ENCODE measurements at regions not wholly inside any gene's neighbourhood (a gene's known extent, or its start where the extent isn't known, plus 50 kb on each side); places are given as distances from the start of the nearest gene placed in this dataset.
"Not testable (repeated sequence)": the region's sequence is repeated elsewhere in the genome, so short reads cannot be mapped to it uniquely, and the experiment has no call there.

DNA sequence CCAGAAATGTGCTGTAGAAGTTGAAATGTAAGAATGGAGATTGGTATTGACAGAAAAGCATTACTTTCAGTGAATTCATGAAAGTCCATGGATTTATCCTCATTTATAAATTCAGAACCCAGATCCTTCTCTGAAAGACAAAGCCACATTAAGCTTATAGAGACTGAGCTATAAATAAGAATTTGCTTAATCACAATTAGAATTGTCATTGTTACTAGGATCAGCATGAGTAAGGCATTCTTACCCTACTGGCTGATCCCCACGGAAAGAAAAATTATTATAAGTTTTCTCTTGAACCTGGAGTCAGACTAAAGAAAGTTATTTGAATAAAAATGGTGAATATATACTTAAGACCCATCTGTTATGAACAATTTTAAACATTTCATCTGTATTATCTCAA is 199.2 kb upstream of the DTNA start:
- FAIRE-seq: no peak
- no peak for DNase-seq (ENCODE audit: insufficient read length, low spot score)
- TF ChIP-seq POU2F2 (IDR thresholded peaks at IDR 0.05; ENCODE audit: low read depth, low read length) (no peak), POLR2A (IDR thresholded peaks at IDR 0.05; ENCODE audit: low read depth, low read length) (no peak), TAF1 (IDR thresholded peaks at IDR 0.05; ENCODE audit: low read depth, low read length) (no peak), PAX5 (IDR thresholded peaks at IDR 0.05; ENCODE audit: insufficient read depth, low read length, severe bottlenecking) (no peak), SPI1 (IDR thresholded peaks at IDR 0.05; ENCODE audit: low read depth, low read length) (no peak)

DNA sequence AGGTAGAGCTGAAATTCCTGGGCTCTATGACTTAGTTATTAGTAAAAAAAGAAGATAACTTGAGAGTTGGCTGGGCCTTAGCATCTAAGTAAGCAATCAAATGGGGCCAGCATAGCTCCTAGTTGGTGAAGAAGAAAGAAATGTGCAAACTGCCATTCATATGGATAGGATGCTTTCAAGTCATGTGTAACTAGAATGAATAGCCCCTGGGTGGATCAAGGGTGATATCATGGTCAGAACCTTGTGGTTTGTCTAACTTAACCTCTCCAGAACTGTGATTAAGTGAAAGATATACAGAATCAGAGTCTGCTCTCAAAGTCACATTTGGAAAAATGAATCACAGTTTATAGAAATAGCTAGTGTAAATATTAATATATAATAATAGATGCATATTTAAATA is 198.7 kb upstream of the DTNA start:
- FAIRE-seq (no peak), DNase-seq (ENCODE audit: insufficient read length, low spot score) (no peak)
- no peak for TF ChIP-seq POLR2A (IDR thresholded peaks at IDR 0.05; ENCODE audit: low read depth, low read length)
- TF ChIP-seq POLR2AphosphoS5 (IDR thresholded peaks at IDR 0.05; ENCODE audit: low read depth, low read length): no peak
- no peak for TF ChIP-seq SPI1 (IDR thresholded peaks at IDR 0.05; ENCODE audit: low read depth, low read length)
- TF ChIP-seq POU2F2 (IDR thresholded peaks at IDR 0.05; ENCODE audit: low read depth, low read length): no peak
- TF ChIP-seq PAX5 (IDR thresholded peaks at IDR 0.05; ENCODE audit: insufficient read depth, low read length, severe bottlenecking): no peak
- no peak for TF ChIP-seq TAF1 (IDR thresholded peaks at IDR 0.05; ENCODE audit: low read depth, low read length)

DNA sequence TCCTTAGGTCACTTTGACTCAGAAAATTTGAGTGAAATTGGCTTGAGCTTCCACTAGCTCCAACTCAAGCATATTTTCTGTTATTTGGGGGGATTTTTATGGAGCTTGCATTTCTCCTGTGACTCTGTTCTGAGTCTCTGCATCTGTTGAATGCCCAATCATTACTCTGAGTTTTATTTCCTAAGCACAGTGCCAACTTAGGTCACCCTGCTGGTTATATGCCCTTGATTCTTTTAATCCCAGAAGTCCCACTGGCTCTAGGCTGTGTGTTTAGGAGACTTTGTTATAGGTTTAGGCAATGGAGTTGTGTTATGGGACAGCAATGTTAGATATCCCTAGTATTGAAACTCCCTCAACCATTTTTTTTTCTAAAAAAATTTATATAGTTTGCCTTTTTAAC is 198.2 kb upstream of the DTNA start:
- no peak for DNase-seq (ENCODE audit: insufficient read length, low spot score)
- no peak for FAIRE-seq

DNA sequence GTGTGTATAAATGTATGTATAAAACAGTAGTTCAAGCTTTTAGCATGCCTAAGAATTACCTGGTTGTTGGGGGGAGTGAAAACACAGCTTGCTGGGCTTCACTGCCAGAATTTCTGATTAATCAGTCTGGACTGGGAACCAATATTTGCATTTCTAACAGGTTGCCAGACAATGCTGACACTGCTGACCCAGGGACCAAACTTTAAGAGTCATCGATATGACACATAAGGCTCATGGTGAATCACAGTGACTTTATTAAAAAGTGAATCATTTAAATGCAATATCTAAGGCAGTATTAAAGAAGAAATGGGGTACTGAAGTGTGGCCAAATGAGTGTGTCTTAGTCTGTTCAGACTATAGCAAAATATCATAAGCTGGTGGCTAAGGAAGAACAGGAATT is 195.9 kb upstream of the DTNA start:
- FAIRE-seq (no peak), DNase-seq (ENCODE audit: insufficient read length, low spot score) (no peak)
- TF ChIP-seq TAF1 (IDR thresholded peaks at IDR 0.05; ENCODE audit: low read depth, low read length) (no peak), POLR2AphosphoS5 (IDR thresholded peaks at IDR 0.05; ENCODE audit: low read depth, low read length) (no peak), POU2F2 (IDR thresholded peaks at IDR 0.05; ENCODE audit: low read depth, low read length) (no peak), SPI1 (IDR thresholded peaks at IDR 0.05; ENCODE audit: low read depth, low read length) (no peak), POLR2A (IDR thresholded peaks at IDR 0.05; ENCODE audit: low read depth, low read length) (no peak), PAX5 (IDR thresholded peaks at IDR 0.05; ENCODE audit: insufficient read depth, low read length, severe bottlenecking) (no peak)

More for the DNA sequence above, 198.2 kb upstream of the DTNA start:
- TF ChIP-seq PAX5 (IDR thresholded peaks at IDR 0.05; ENCODE audit: insufficient read depth, low read length, severe bottlenecking) (no peak), POLR2A (IDR thresholded peaks at IDR 0.05; ENCODE audit: low read depth, low read length) (no peak), POU2F2 (IDR thresholded peaks at IDR 0.05; ENCODE audit: low read depth, low read length) (no peak), TAF1 (IDR thresholded peaks at IDR 0.05; ENCODE audit: low read depth, low read length) (no peak), POLR2AphosphoS5 (IDR thresholded peaks at IDR 0.05; ENCODE audit: low read depth, low read length) (no peak), SPI1 (IDR thresholded peaks at IDR 0.05; ENCODE audit: low read depth, low read length) (no peak)

DNA sequence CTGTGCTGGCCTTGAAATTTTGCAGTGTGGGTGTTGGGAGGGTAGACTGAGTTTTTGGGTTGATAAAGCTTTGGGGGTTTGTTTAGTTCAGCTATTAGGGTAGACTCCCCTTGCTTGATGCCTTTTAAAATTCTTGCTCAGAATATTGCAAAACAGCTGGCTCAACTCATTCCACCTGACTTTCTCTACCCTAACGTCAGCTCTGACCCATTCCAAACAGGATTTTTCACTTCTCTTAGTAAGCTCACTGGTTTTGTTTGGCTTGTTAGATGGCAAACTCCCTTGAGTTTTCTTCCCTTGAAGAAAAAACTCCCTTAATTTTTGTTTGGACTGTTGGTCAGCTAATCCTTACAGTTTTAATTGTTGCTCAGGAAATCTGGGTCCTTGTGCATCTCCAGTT is 195.1 kb upstream of the DTNA start:
- FAIRE-seq (no peak), DNase-seq (ENCODE audit: insufficient read length, low spot score) (no peak)
- TF ChIP-seq POLR2A (IDR thresholded peaks at IDR 0.05; ENCODE audit: low read depth, low read length) (no peak), POLR2AphosphoS5 (IDR thresholded peaks at IDR 0.05; ENCODE audit: low read depth, low read length) (no peak), TAF1 (IDR thresholded peaks at IDR 0.05; ENCODE audit: low read depth, low read length) (no peak)

DNA sequence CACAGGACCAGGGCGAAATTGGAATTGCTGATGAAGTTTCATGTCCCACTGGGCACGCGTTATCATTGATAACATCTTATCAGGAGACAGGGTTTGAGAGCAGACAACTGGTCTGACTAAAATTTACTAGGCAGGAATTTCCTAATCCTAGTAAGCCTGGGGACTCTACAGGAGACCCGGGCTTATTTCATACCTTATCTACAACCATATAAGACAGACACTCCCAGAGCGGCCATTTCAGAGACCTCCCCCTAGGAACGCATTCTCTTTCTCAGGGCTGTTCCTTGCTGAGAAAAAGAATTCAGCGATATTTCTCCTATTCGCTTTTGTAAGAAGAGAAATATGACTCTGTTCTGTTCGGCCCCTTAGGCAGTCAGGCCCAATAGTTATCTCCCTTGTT is 193.7 kb upstream of the DTNA start:
- not testable (repeated sequence) for DNase-seq (ENCODE audit: insufficient read length, low spot score); FAIRE-seq

DNA sequence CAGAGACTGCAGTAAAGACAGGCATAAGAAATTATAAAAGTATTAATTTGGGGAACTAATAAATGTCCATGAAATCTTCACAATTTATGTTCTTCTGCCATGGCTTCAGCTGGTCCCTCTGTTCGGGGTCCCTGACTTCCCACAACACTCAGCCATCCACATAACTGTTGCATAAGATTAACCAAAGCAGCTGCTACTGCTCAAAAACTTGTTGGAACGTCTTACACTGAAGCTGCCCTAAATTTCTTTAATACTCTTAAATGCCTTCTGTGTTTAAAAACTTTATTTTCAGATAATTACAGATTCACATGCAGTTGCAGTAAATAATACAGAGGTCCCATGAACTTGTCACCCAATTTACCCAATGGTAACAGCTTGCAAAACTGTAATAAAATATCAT is 193.1 kb upstream of the DTNA start:
- DNase-seq (ENCODE audit: insufficient read length, low spot score); FAIRE-seq: not testable (repeated sequence)

DNA sequence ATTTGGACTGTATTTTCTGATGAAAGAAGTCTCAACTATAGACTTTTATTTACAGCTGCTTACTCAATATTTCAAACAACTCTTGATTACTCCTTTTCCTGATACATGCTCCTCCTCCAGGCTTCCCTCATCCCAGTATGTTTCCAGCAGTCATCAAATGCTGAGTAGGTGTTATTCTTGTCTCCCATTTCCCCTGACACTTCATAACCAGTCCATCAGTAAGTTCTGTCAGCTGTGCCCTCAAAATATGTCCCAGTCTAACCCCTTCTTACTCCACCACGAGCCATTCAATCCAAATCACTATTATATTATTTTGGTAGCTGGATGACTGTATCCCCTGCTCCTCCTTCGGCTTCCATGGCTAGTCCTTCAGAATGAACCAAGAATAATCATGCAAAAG is 189.1 kb upstream of the DTNA start:
- DNase-seq (ENCODE audit: insufficient read length, low spot score): no peak
- TF ChIP-seq POU2F2 (IDR thresholded peaks at IDR 0.05; ENCODE audit: low read depth, low read length) (no peak), POLR2AphosphoS5 (IDR thresholded peaks at IDR 0.05; ENCODE audit: low read depth, low read length) (no peak), POLR2A (IDR thresholded peaks at IDR 0.05; ENCODE audit: low read depth, low read length) (no peak), TAF1 (IDR thresholded peaks at IDR 0.05; ENCODE audit: low read depth, low read length) (no peak), PAX5 (IDR thresholded peaks at IDR 0.05; ENCODE audit: insufficient read depth, low read length, severe bottlenecking) (no peak), SPI1 (IDR thresholded peaks at IDR 0.05; ENCODE audit: low read depth, low read length) (no peak)
- no peak for FAIRE-seq

DNA sequence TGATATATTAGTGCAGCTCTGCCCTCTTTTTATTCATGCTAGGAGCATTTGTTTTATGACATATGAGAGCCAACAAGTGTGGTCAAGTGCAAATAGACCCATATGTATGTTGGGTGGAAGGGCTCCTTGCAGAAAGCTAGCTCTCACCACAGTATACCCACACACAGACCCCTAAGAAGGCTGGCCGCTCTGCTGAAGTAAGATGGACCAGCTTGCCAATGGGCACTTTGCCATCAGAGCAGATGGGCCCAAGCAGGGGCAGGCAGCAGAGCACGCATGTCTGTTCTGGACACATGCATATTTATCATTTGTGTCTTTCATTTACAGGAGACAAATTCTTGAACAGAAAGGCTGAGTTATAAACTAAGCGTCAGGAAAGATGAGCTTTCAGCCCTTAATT is 187.5 kb upstream of the DTNA start:
- FAIRE-seq (no peak), DNase-seq (ENCODE audit: insufficient read length, low spot score) (no peak)
- TF ChIP-seq TAF1 (IDR thresholded peaks at IDR 0.05; ENCODE audit: low read depth, low read length) (no peak), SPI1 (IDR thresholded peaks at IDR 0.05; ENCODE audit: low read depth, low read length) (no peak), POU2F2 (IDR thresholded peaks at IDR 0.05; ENCODE audit: low read depth, low read length) (no peak), POLR2AphosphoS5 (IDR thresholded peaks at IDR 0.05; ENCODE audit: low read depth, low read length) (no peak)

DNA sequence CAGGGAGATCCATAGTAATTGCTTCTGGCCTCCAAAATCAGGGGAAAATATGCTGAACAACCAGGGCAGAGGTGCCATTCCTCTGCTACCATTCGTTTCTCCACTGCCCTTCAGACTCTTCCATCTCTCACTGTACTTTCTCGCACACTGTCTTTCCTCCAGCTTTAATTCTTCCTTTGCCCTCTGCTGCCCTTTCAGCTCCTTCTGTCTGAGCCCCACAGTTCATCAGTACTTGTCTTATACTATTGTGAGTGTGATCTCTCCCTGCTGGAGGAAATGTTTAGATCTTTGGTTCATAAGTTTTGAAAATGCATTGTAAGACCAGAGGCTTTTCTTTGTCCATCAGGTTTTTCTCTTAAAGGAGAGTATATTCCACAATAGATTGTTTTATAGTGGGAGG is 184.9 kb upstream of the DTNA start:
- TF ChIP-seq POLR2A (IDR thresholded peaks at IDR 0.05; ENCODE audit: low read depth, low read length) (no peak), POLR2AphosphoS5 (IDR thresholded peaks at IDR 0.05; ENCODE audit: low read depth, low read length) (no peak), POU2F2 (IDR thresholded peaks at IDR 0.05; ENCODE audit: low read depth, low read length) (no peak), SPI1 (IDR thresholded peaks at IDR 0.05; ENCODE audit: low read depth, low read length) (no peak), TAF1 (IDR thresholded peaks at IDR 0.05; ENCODE audit: low read depth, low read length) (no peak), PAX5 (IDR thresholded peaks at IDR 0.05; ENCODE audit: insufficient read depth, low read length, severe bottlenecking) (no peak)
- FAIRE-seq (no peak), DNase-seq (ENCODE audit: insufficient read length, low spot score) (no peak)

DNA sequence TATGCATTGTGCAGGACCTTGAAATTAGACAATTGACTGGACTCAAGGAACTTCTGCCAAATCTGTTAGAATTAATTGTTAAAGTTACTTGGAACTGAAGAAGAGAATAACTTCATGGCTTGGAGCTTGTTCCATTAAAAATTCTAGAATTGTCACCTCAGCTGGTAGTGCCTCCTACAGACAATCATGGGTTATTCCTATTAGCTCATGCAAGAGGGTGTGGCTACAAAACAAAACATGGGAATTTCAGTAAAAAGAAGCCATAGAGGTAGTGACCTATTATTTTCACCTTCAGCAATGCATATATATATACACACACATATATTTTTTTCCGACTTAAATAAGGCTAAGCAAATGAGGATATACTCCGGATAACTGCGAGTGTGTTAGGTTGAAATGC is 181.9 kb upstream of the DTNA start:
- TF ChIP-seq SPI1 (IDR thresholded peaks at IDR 0.05; ENCODE audit: low read depth, low read length) (no peak), POLR2AphosphoS5 (IDR thresholded peaks at IDR 0.05; ENCODE audit: low read depth, low read length) (no peak), PAX5 (IDR thresholded peaks at IDR 0.05; ENCODE audit: insufficient read depth, low read length, severe bottlenecking) (no peak), POU2F2 (IDR thresholded peaks at IDR 0.05; ENCODE audit: low read depth, low read length) (no peak), POLR2A (IDR thresholded peaks at IDR 0.05; ENCODE audit: low read depth, low read length) (no peak), TAF1 (IDR thresholded peaks at IDR 0.05; ENCODE audit: low read depth, low read length) (no peak)
- no peak for FAIRE-seq
- no peak for DNase-seq (ENCODE audit: insufficient read length, low spot score)

Data from GM12891 (cell line).